Neural progenitor cell (in vitro differentiated cells): ENCODE measurements at regions not wholly inside any gene's neighbourhood (a gene's known extent, or its start where the extent isn't known, plus 50 kb on each side); places are given as distances from the start of the nearest gene placed in this dataset.

Source experiments
- EZH2 ChIP-seq: fragments of 200-600 bp; sonication (generic); IDR thresholded peaks from 2 replicates; pipeline ENCODE4 v1.6.1; 2017; ENCODE audit warnings: antibody characterized with exemption, mild to moderate bottlenecking, moderate library complexity
- TF ChIP-seq, protein P1 (sequence below): fragments of 200-600 bp; sonication (generic); IDR thresholded peaks from 2 replicates; pipeline ENCODE4 v1.5.1; 2017; ENCODE audit warnings: antibody characterized with exemption, mild to moderate bottlenecking

DNA sequence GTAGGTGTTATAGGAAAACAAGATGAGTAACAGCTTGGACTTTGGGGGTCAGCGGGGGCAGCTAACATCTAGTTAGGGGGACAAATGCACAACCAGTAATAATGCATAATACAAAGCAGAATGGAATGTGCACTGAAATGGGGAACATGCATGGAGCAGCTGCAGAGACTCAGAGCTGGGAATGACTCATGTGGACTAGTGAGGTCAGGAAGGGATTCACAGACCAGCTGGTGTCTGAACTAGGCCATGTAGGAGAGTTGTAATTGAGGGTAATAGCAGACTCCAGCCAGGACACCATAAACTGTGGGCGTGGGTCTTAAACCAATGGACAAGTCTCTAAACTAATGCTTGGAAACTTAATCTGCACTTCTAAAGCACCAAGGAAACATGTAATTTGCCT is 176.8 kb upstream of the ASIC2 start:
- TF ChIP-seq, protein P1, sequence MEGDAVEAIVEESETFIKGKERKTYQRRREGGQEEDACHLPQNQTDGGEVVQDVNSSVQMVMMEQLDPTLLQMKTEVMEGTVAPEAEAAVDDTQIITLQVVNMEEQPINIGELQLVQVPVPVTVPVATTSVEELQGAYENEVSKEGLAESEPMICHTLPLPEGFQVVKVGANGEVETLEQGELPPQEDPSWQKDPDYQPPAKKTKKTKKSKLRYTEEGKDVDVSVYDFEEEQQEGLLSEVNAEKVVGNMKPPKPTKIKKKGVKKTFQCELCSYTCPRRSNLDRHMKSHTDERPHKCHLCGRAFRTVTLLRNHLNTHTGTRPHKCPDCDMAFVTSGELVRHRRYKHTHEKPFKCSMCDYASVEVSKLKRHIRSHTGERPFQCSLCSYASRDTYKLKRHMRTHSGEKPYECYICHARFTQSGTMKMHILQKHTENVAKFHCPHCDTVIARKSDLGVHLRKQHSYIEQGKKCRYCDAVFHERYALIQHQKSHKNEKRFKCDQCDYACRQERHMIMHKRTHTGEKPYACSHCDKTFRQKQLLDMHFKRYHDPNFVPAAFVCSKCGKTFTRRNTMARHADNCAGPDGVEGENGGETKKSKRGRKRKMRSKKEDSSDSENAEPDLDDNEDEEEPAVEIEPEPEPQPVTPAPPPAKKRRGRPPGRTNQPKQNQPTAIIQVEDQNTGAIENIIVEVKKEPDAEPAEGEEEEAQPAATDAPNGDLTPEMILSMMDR, result no peak
- no peak for TF ChIP-seq EZH2
